ENCODE measurements at regions not wholly inside any gene's neighbourhood (a gene's known extent, or its start where the extent isn't known, plus 50 kb on each side); places are given as distances from the start of the nearest gene placed in this dataset.

DNA sequence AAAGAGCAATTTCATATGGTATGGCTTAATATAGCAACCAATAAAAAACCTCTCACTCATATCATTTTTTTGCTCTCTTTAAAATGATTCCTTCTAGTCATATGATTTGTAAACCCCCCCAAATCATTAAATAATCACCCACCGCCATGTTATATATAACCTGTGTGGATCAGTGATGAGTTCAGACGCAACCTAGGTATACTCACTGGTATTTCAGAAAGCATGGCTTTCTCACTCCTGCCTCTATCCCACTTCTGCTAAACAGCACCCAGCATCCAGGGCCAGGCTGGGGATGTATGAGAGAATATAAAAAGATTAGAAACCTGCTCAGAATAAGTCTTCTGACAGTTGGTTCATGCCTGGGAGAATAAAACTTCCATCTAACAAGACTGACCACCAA, 172.3 kb upstream of the PRICKLE2 start:
- TF ChIP-seq, protein P1, sequence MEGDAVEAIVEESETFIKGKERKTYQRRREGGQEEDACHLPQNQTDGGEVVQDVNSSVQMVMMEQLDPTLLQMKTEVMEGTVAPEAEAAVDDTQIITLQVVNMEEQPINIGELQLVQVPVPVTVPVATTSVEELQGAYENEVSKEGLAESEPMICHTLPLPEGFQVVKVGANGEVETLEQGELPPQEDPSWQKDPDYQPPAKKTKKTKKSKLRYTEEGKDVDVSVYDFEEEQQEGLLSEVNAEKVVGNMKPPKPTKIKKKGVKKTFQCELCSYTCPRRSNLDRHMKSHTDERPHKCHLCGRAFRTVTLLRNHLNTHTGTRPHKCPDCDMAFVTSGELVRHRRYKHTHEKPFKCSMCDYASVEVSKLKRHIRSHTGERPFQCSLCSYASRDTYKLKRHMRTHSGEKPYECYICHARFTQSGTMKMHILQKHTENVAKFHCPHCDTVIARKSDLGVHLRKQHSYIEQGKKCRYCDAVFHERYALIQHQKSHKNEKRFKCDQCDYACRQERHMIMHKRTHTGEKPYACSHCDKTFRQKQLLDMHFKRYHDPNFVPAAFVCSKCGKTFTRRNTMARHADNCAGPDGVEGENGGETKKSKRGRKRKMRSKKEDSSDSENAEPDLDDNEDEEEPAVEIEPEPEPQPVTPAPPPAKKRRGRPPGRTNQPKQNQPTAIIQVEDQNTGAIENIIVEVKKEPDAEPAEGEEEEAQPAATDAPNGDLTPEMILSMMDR (IDR thresholded peaks at IDR 0.05; ENCODE audit: low read length, missing control alignments): no peak
- no peak overlapping the region for H3K4me3 ChIP-seq (replicated peaks; ENCODE audit: low read depth, low read length)
- DNase-seq (ENCODE audit: low read depth): no peak

DNA sequence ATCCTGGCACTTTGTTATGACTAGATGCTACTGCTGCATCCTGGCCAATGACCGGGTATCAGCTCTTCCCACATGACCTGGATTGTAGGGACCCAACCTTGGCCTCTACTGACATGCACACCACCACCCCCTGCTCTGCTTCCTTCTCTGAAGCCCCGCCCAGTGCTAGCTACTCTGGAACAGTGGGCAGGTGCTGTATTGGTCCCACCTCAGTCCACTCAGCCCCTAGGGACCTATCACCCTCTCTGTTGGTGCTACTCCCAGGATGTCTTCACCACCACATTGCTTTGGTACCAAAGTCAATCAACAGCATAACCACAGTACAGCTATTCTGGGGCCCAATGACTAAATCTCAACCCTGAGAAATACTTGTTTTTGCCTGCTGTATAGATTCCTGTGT, 170.2 kb upstream of the PRICKLE2 start:
- TF ChIP-seq, protein P1 (IDR thresholded peaks at IDR 0.05; ENCODE audit: low read length, missing control alignments): no peak
- DNase-seq (ENCODE audit: low read depth): no peak
- H3K4me3 ChIP-seq (replicated peaks; ENCODE audit: low read depth, low read length): no peak overlapping the region

DNA sequence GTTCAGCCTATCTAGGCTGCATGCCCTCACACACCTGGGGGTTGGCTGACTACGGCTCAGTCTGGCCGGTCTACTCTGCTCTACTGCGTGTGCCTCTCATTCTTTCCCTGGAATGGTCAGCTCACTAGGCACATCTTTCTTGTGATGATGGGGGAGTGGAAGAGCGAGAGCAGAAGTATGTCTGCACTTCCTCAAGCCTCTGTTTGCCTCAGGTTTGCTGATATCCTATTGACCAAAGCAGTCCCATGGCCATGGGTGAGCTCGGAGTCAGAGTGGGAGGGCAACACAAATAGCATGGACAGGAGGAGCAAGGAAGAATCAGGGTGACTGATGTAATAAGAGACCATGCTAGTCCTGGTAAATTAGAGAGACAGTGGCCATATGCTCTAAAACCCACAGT, 167.9 kb upstream of the PRICKLE2 start:
- DNase-seq (ENCODE audit: low read depth): no peak
- TF ChIP-seq, protein P1 (IDR thresholded peaks at IDR 0.05; ENCODE audit: low read length, missing control alignments): no peak
- H3K4me3 ChIP-seq (replicated peaks; ENCODE audit: low read depth, low read length): no peak overlapping the region

DNA sequence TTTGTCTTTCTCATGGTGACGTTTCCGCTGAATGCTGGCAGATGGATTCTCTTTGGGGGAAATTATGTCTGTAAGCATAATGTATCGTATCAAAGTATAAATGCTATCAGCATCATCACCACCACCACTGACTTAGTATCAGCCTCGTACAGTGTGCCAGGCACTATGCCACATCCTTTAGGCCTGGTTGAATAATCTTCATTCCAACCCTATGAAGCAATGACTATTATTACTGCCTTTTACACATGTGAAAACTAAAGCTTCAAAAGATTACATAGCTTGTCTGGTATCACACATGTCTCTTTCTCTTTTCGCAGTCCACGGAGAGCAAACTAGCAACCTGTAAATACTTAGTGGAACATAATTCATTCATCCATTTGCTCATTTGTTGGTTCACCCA, 166.7 kb upstream of the PRICKLE2 start:
- DNase-seq (ENCODE audit: low read depth): no peak
- H3K4me3 ChIP-seq (replicated peaks; ENCODE audit: low read depth, low read length): no peak overlapping the region
- TF ChIP-seq, protein P1 (IDR thresholded peaks at IDR 0.05; ENCODE audit: low read length, missing control alignments): no peak

GRCh38 chr3:64390893-64391292, 165.6 kb upstream of the PRICKLE2 start:
- TF ChIP-seq, protein P1 (IDR thresholded peaks at IDR 0.05; ENCODE audit: low read length, missing control alignments): no peak
- H3K4me3 ChIP-seq (replicated peaks; ENCODE audit: low read depth, low read length): no peak overlapping the region
- no peak for DNase-seq (ENCODE audit: low read depth)

GRCh38 chr3:64388886-64389285, 163.6 kb upstream of the PRICKLE2 start:
- no peak for DNase-seq (ENCODE audit: low read depth)
- H3K4me3 ChIP-seq (replicated peaks; ENCODE audit: low read depth, low read length): no peak overlapping the region
- TF ChIP-seq, protein P1 (IDR thresholded peaks at IDR 0.05; ENCODE audit: low read length, missing control alignments): no peak

GRCh38 chr3:64387688-64388087, 162.4 kb upstream of the PRICKLE2 start:
- DNase-seq (ENCODE audit: low read depth): no peak
- H3K4me3 ChIP-seq (replicated peaks; ENCODE audit: low read depth, low read length): no peak overlapping the region
- TF ChIP-seq, protein P1 (IDR thresholded peaks at IDR 0.05; ENCODE audit: low read length, missing control alignments): no peak
